Psoas muscle (tissue), 7 donors: ENCODE measurements at regions not wholly inside any gene's neighbourhood (a gene's known extent, or its start where the extent isn't known, plus 50 kb on each side); places are given as distances from the start of the nearest gene placed in this dataset.

Experiments
- ATAC-seq, 4 donors: fragments of 200-7000 bp; cut with Tn5 transposase; one replicate each; pipeline ENCODE4 v1.9.1; 2020; ENCODE audit warnings: moderate library complexity in 3 of 4, mild to moderate bottlenecking in 2 of 4
- DNase-seq, 2 donors: peaks; one replicate each; pipeline ENCODE4 v3.0.0-alpha.2; 2020
- H3K27ac ChIP-seq: fragments of 200-600 bp; one replicate; pipeline ENCODE4 v1.8.0; 2022
- H3K27me3 ChIP-seq, 3 donors: fragments of 200-600 bp in 1 of 3; one replicate each; pipeline versions ENCODE4 v1.6.1 to v1.8.0; 2013 to 2022; ENCODE audit warnings: low read length in 2 of 3, mild to moderate bottlenecking in 2 of 3, moderate library complexity in 1 of 3; ENCODE audit not compliant: insufficient read depth in 3 of 3
- H3K36me3 ChIP-seq, 2 donors: fragments of 200-600 bp in 1 of 2; one replicate each; pipeline versions ENCODE4 v1.6.1 to v1.8.0; 2013 to 2022; ENCODE audit warnings: low read depth in 1 of 2, mild to moderate bottlenecking in 1 of 2, moderate library complexity in 1 of 2; ENCODE audit not compliant: insufficient read depth in 1 of 2
- H3K4me1 ChIP-seq: fragments of 200-600 bp; one replicate; pipeline ENCODE4 v1.8.0; 2022
- H3K4me3 ChIP-seq: fragments of 200-600 bp; one replicate; pipeline ENCODE4 v1.8.0; 2022; ENCODE audit warnings: mild to moderate bottlenecking
- H3K9me3 ChIP-seq: fragments of 200-600 bp; one replicate; pipeline ENCODE4 v1.8.0; 2022
- CTCF ChIP-seq: fragments of 200-600 bp; IDR thresholded peaks from one replicate; pipeline ENCODE4 v1.8.0; 2022; ENCODE audit warnings: antibody characterized with exemption
- WGBS, 3 donors: extraction: QIAGEN DNeasy Blood & Tissue Kit; methylation state at CpG; one replicate each; pipeline versions ENCODE4 v1.1.6 to v1.1.7; 2013; 5-methylcytosine and 5-hydroxymethylcytosine counted together
- intact Hi-C, 2 donors: fragments of 100-400 bp; cut with DNase I; formaldehyde crosslinking; loops; one replicate each; pipeline versions ENCODE4 v1.11.0 to v1.14.2; 2022
- donor health status: healthy with polysubstance abuse.
- donor health status: DM: no; HTN: no; CAD: no; lungs with moderate emphysema.
- donor health status: Bipolar disorder and iron deficiency.
- donor health status: healthy.
- donor health status: DM: yes; HTN: yes; CAD: no.
- donor health status: DM: no; HTN: no; CAD: no.
- donor health status: DM: yes; HTN: yes; CAD: no.

GRCh38 chr9:7392148-7392547, 407.4 kb downstream of the DMAC1 start:
- no peaks in the 10 kb centered on the region for H3K4me1 ChIP-seq
- H3K9me3 ChIP-seq: no peaks in the 10 kb centered on the region
- DNase-seq (no peak), ATAC-seq (no peak)
- intact Hi-C loops: no loop called here
- H3K27me3 ChIP-seq: no peaks in the 10 kb centered on the region
- no peak overlapping the region for H3K27ac ChIP-seq
- no peaks in the 10 kb centered on the region for H3K36me3 ChIP-seq
- no peak for TF ChIP-seq CTCF
- no peak overlapping the region for H3K4me3 ChIP-seq
- 61 to 70% (median 67%) methylated on average over 3 of the region's 3 CpGs for WGBS, 3 donors

- TF ChIP-seq CTCF: no peak
- H3K9me3 ChIP-seq: no peaks in the 10 kb centered on the region
- H3K27ac ChIP-seq: no peak overlapping the region
- DNase-seq (no peak), ATAC-seq (no peak)
- H3K4me3 ChIP-seq: no peak overlapping the region
- no peaks in the 10 kb centered on the region for H3K4me1 ChIP-seq
- no peaks in the 10 kb centered on the region for H3K27me3 ChIP-seq
- no peaks in the 10 kb centered on the region for H3K36me3 ChIP-seq
- intact Hi-C loops: no loop called here
- WGBS, 3 donors: 90 to 100% (median 91%) methylated on average over 1 of the region's 1 CpG
These were observed 410.8 kb downstream of the DMAC1 start for GRCh38 chr9:7388755-7389154.

GRCh38 chr9:7387840-7388239, 411.7 kb downstream of the DMAC1 start:
- no peak for DNase-seq

GRCh38 chr9:7382304-7382703, 417.3 kb downstream of the DMAC1 start:
- DNase-seq (no peak), ATAC-seq (no peak)
- Histone ChIP-seq H3K9me3 (no peaks in the 10 kb centered on the region), H3K27me3 (no peaks in the 10 kb centered on the region), H3K27ac (no peak overlapping the region), H3K4me3 (no peak overlapping the region), H3K4me1 (no peaks in the 10 kb centered on the region), H3K36me3 (no peaks in the 10 kb centered on the region)
- TF ChIP-seq CTCF: no peak
- 85 to 89% (median 89%) methylated on average over 3 of the region's 3 CpGs for WGBS, 3 donors
- intact Hi-C loops: no loop called here

More at GRCh38 chr9:7387840-7388239, 411.7 kb downstream of the DMAC1 start:
- Histone ChIP-seq H3K4me3 (no peak overlapping the region), H3K36me3 (no peaks in the 10 kb centered on the region), H3K27ac (no peak overlapping the region), H3K9me3 (no peaks in the 10 kb centered on the region), H3K27me3 (no peaks in the 10 kb centered on the region), H3K4me1 (no peaks in the 10 kb centered on the region)
- 12 to 35% (median 23%) methylated on average over 5 of the region's 5 CpGs for WGBS, 3 donors
- intact Hi-C loops: no loop called here
- no peak for ATAC-seq
- TF ChIP-seq CTCF: no peak

- DNase-seq (no peak), ATAC-seq (no peak)
- Histone ChIP-seq H3K36me3 (no peaks in the 10 kb centered on the region), H3K4me1 (no peaks in the 10 kb centered on the region), H3K9me3 (peaks cover 6% of the 10 kb centered on the region), H3K27ac (no peak overlapping the region), H3K27me3 (no peaks in the 10 kb centered on the region), H3K4me3 (no peak overlapping the region)
- WGBS, 3 donors: 58 to 69% (median 68%) methylated on average over 2 of the region's 2 CpGs
- intact Hi-C loops: no loop called here
- no peak for TF ChIP-seq CTCF
These were observed 422.1 kb downstream of the DMAC1 start for GRCh38 chr9:7377489-7377888.
